K562 (cell line): ENCODE measurements at regions not wholly inside any gene's neighbourhood (a gene's known extent, or its start where the extent isn't known, plus 50 kb on each side); places are given as distances from the start of the nearest gene placed in this dataset.

Experiments
- ATAC-seq: fragments of 200-7000 bp; cut with Tn5 transposase; 3 replicates; pipeline ENCODE4 v1.9.1; 2020; ENCODE audit warnings: moderate library complexity
- BruUV-seq: library from RNA; stranded (reverse); fragments of 400-500 nt; replicated peaks from 2 replicates; lab custom pipeline; 2021; lab: Mats Ljungman, UMichigan
- CTCF ChIA-PET: fragments of 300-600 bp; formaldehyde crosslinking; extraction: SDS; loops from one replicate; lab custom pipeline; 2021; ENCODE audit warnings: low intra/inter-chr PET ratio; lab: Yijun Ruan, JAX
- POLR2A ChIA-PET: fragments of 300-600, 350-650 bp; sonication (Branson Sonifier 250); formaldehyde crosslinking; extraction: SDS; loops from one replicate; lab custom pipeline; 2021; ENCODE audit warnings: antibody characterized with exemption, inconsistent platforms; lab: Yijun Ruan, JAX
- DNase-seq, 4 experiments: peaks; one replicate each; pipeline versions ENCODE4 v3.0.0 to v3.0.0-alpha.2; 2011 to 2018; ENCODE audit warnings: low spot score in 3 of 4, mixed read lengths in 3 of 4; ENCODE audit errors: extremely low read depth in 1 of 4
- FAIRE-seq: peaks from 2 replicates; lab custom pipeline; 2011; peaks lifted over from hg19 to GRCh38; lab: Jason Lieb, UNC
- H2AFZ ChIP-seq: 2 replicates; pipeline ENCODE4 v1.6.0; 2011; ENCODE audit warnings: low read depth, low read length, control low read depth, inconsistent platforms
- H3K27ac ChIP-seq: fragments of 200-600 bp; 3 replicates; pipeline ENCODE4 v1.8.0; 2011; ENCODE audit warnings: low read depth, mild to moderate bottlenecking, control low read depth, inconsistent platforms, low read length, moderate library complexity, mixed read lengths; ENCODE audit errors: extremely low read depth
- H3K27me3 ChIP-seq, 2 experiments: fragments of 300-600 bp in 1 of 2; 2 replicates in 1 of 2; 3 replicates in 1 of 2; pipeline versions ENCODE4 v1.6.0 to v1.8.0; 2011; ENCODE audit warnings: inconsistent platforms in 2 of 2, low read length in 2 of 2, mild to moderate bottlenecking in 1 of 2, mixed read lengths in 1 of 2, moderate library complexity in 1 of 2; ENCODE audit not compliant: control insufficient read depth in 2 of 2, insufficient read depth in 2 of 2
- H3K36me3 ChIP-seq: fragments of 300-600 bp; 3 replicates; pipeline ENCODE4 v1.8.0; 2011; ENCODE audit warnings: mild to moderate bottlenecking, low read length, inconsistent platforms; ENCODE audit not compliant: control insufficient read depth, insufficient read depth
- H3K4me1 ChIP-seq, 2 experiments: fragments of 200-600 bp in 1 of 2; replicated peaks in 1 of 2; 2 replicates in 1 of 2; 3 replicates in 1 of 2; pipeline versions ENCODE4 v1.5.1 to v1.8.0; 2011; ENCODE audit warnings: inconsistent platforms in 2 of 2, low read length in 2 of 2, mild to moderate bottlenecking in 1 of 2, mixed read lengths in 1 of 2, moderate library complexity in 1 of 2; ENCODE audit not compliant: control insufficient read depth in 2 of 2, insufficient read depth in 2 of 2
- H3K4me2 ChIP-seq: 2 replicates; pipeline ENCODE4 v1.6.1; 2011; ENCODE audit warnings: low read length, control low read depth, inconsistent platforms, mixed read lengths; ENCODE audit not compliant: insufficient read depth
- H3K4me3 ChIP-seq: fragments of 200-600 bp; sonication (generic), shearing (Covaris generic); 2 replicates; pipeline ENCODE4 v1.5.1; 2016; ENCODE audit warnings: control low read depth, inconsistent platforms
- H3K79me2 ChIP-seq: fragments of 200-600 bp; 3 replicates; pipeline ENCODE4 v1.8.0; 2011; ENCODE audit warnings: low read length, inconsistent platforms; ENCODE audit not compliant: control insufficient read depth, insufficient read depth
- H3K9ac ChIP-seq, 2 experiments: 2 replicates each; pipeline versions ENCODE4 v1.6.0 to v1.6.1; 2011; ENCODE audit warnings: low read depth in 2 of 2, low read length in 2 of 2, control low read depth in 1 of 2, inconsistent platforms in 1 of 2, mild to moderate bottlenecking in 1 of 2, mixed read lengths in 1 of 2; ENCODE audit not compliant: insufficient read depth in 1 of 2
- H3K9me1 ChIP-seq: one replicate; pipeline ENCODE4 v1.6.0; 2011; ENCODE audit warnings: inconsistent platforms, mild to moderate bottlenecking, low read length, moderate library complexity; ENCODE audit not compliant: control insufficient read depth, insufficient read depth
- H3K9me3 ChIP-seq: replicated peaks from 2 replicates; pipeline ENCODE4 v1.5.1; 2011; ENCODE audit warnings: low read depth, low read length, inconsistent platforms; ENCODE audit not compliant: control insufficient read depth, insufficient read depth
- H4K20me1 ChIP-seq: replicated peaks from 2 replicates; pipeline ENCODE4 v1.6.1; 2011; ENCODE audit warnings: low read length, inconsistent platforms, mixed read lengths; ENCODE audit not compliant: control insufficient read depth, insufficient read depth
- AFF1 ChIP-seq, 2 experiments: fragments of 450-650 bp; IDR thresholded peaks; 2 replicates each; pipeline ENCODE4 v1.6.1; 2018; ENCODE audit warnings: mild to moderate bottlenecking in 2 of 2, low read depth in 1 of 2; ENCODE audit not compliant: partially characterized antibody in 2 of 2
- CCAR2 ChIP-seq: fragments of 200-400 bp; formaldehyde crosslinking; IDR thresholded peaks from 2 replicates; pipeline ENCODE4 v1.6.1; 2017; ENCODE audit warnings: mild to moderate bottlenecking, low read depth, low read length
- E2F6 ChIP-seq, 2 experiments: IDR thresholded peaks; 2 replicates each; pipeline ENCODE4 v1.6.1; 2011; ENCODE audit warnings: borderline replicate concordance in 1 of 2, control low read depth in 1 of 2, low read depth in 1 of 2, low read length in 1 of 2, mild to moderate bottlenecking in 1 of 2, mixed read lengths in 1 of 2, moderate library complexity in 1 of 2; ENCODE audit not compliant: insufficient read depth in 1 of 2, insufficient read length in 1 of 2, poor library complexity in 1 of 2, severe bottlenecking in 1 of 2; ENCODE audit errors: extremely low read depth in 1 of 2
- MYBL2 ChIP-seq, 2 experiments: fragments of 450-650 bp in 1 of 2; sonication (generic) in 1 of 2; formaldehyde crosslinking in 1 of 2; IDR thresholded peaks; 2 replicates each; pipeline versions ENCODE4 v1.6.1 to v1.8.1; 2017 to 2022; ENCODE audit warnings: borderline replicate concordance in 1 of 2, inconsistent platforms in 1 of 2, low read depth in 1 of 2, mild to moderate bottlenecking in 1 of 2, missing genetic modification reagents in 1 of 2, moderate library complexity in 1 of 2
- PHF21A ChIP-seq: fragments of 450-650 bp; IDR thresholded peaks from 2 replicates; pipeline ENCODE4 v1.6.1; 2017; ENCODE audit warnings: low read depth, borderline replicate concordance
- POLR3A ChIP-seq: IDR thresholded peaks from 2 replicates; pipeline ENCODE4 v1.6.1; 2011; ENCODE audit warnings: borderline replicate concordance, mild to moderate bottlenecking, moderate library complexity; ENCODE audit not compliant: insufficient read length, insufficient read depth; ENCODE audit errors: extremely low read depth
- RBM25 ChIP-seq: fragments of 200-400 bp; formaldehyde crosslinking; IDR thresholded peaks from 2 replicates; pipeline ENCODE4 v1.6.1; 2018; ENCODE audit warnings: low read length, low read depth, moderate library complexity; ENCODE audit not compliant: severe bottlenecking
- SETDB1 ChIP-seq: IDR thresholded peaks from one replicate; pipeline ENCODE4 v1.6.1; 2012; ENCODE audit warnings: low read length, control low read depth, inconsistent platforms
- SREBF2 ChIP-seq: sonication (generic); formaldehyde crosslinking; IDR thresholded peaks from 2 replicates; pipeline ENCODE4 v1.4.0; 2020; ENCODE audit warnings: mild to moderate bottlenecking, missing genetic modification reagents
- TCF15 ChIP-seq: fragments of 250-450 bp; sonication (Bioruptor Pico); IDR thresholded peaks from 2 replicates; pipeline ENCODE4 v1.8.0; 2022; ENCODE audit warnings: moderate library complexity, mild to moderate bottlenecking, inconsistent platforms
- WGBS: fragments of 100-300 bp; shearing (Covaris generic); methylation state at CpG from one replicate; pipeline ENCODE4 v1.1.6; 2016; ENCODE audit warnings: low coverage, mixed read lengths; ENCODE audit not compliant: insufficient coverage; ENCODE audit errors: missing lambda C conversion rate; 5-methylcytosine and 5-hydroxymethylcytosine counted together
- in situ Hi-C: fragments of 300-500 bp; cut with MboI; formaldehyde crosslinking; loops from 4 replicates; pipeline ENCODE4 v1.15.0; 2018; ENCODE audit warnings: inconsistent platforms, mixed read lengths
- intact Hi-C: fragments of 100-400 bp; cut with micrococcal nuclease; formaldehyde crosslinking; loops from 2 replicates; pipeline ENCODE4 v1.14.2; 2022

- TF ChIP-seq CCAR2 = no peak
- peak; percentile 24 to 86 for TF ChIP-seq E2F6 (IDR thresholded peaks at IDR 0.05; ENCODE audit: borderline replicate concordance in 1 of 2, extremely low read depth in 1 of 2, insufficient read depth in 1 of 2, insufficient read length in 1 of 2, low read depth in 1 of 2, low read length in 1 of 2, poor library complexity in 1 of 2, severe bottlenecking in 1 of 2)
Measured at GRCh38 chr12:4135919-4136605, 137.5 kb upstream of the CCND2 start (continued).

GRCh38 chr12:4134448-4135263 is 138.9 kb upstream of the CCND2 start:
- in situ Hi-C loops (no loop called here), intact Hi-C loops (no loop called here)
- no TSS peak for BruUV-seq
- H3K9ac ChIP-seq = no peak overlapping the region
- ATAC-seq = no peak
- WGBS = 58% methylated on average over 8 of the region's 12 CpGs
- ChIA-PET CTCF (no interaction called here), POLR2A (interaction anchor here (0.6 to 1.1 kb wide), 2 partner anchors 22 to 86 kb away, joined by 3 read pairs; no protein-coding TSS in a partner anchor)
- no peaks in the 10 kb centered on the region for H3K9me3 ChIP-seq
- no peaks in the 10 kb centered on the region; a peak in 2 of 5 replicates for H3K4me1 ChIP-seq
- no peak for DNase-seq
- no peaks in the 10 kb centered on the region for H3K9me1 ChIP-seq
- H3K79me2 ChIP-seq = no peaks in the 10 kb centered on the region
- no peak overlapping the region for H3K27ac ChIP-seq
- no peak for FAIRE-seq
- H3K27me3 ChIP-seq = peaks cover 0 to under 1% of the 10 kb centered on the region in 2 experiments; a peak in 1 of 5 replicates
- no peak overlapping the region for H3K4me2 ChIP-seq
- H3K36me3 ChIP-seq = no peaks in the 10 kb centered on the region
- H4K20me1 ChIP-seq = no peaks in the 10 kb centered on the region
- H3K4me3 ChIP-seq = no peak overlapping the region
- no peak overlapping the region for H2AFZ ChIP-seq
- TF ChIP-seq PHF21A (no peak), RBM25 (no peak), SREBF2 (CRISPR knock-in tag) (no peak), MYBL2 (IDR thresholded peaks at IDR 0.05; ENCODE audit: low read depth) (no peak), MYBL2 (CRISPR knock-in tag; IDR thresholded peaks at IDR 0.05; ENCODE audit: borderline replicate concordance) (no peak), AFF1 (IDR thresholded peaks at IDR 0.05; ENCODE audit: low read depth in 1 of 2, partially characterized antibody in 2 of 2) (no peak), TCF15 (CRISPR knock-in tag) (no peak), SETDB1 (no peak), POLR3A (no peak)
